ENCODE measurements at regions not wholly inside any gene's neighbourhood (a gene's known extent, or its start where the extent isn't known, plus 50 kb on each side); places are given as distances from the start of the nearest gene placed in this dataset.

DNA sequence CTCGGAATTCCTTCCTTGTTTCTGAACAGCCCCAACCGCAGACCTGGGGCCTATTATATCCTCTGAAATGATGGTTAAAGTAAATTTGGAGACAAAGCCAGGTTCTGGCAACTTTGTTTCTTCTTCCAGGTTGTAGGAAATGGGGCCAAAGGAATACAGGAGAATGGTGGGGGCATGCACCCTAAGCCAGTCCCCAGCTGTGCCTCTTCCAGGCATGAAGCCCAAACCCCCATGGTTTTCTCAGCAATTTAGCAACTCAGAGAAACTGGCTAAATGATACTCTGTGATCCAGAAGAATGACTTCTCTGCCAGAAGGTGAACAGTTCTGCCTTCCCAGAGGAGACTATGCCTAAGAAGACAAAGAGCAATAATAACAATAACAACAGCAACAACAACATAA lies 635.0 kb upstream of the FANCL start:
- no peak overlapping the region for H3K27ac Mint-ChIP-seq
- intact Hi-C loops (cut with DNase I, micrococcal nuclease): no loop called here
- CTCF ChIA-PET: no interaction called here

DNA sequence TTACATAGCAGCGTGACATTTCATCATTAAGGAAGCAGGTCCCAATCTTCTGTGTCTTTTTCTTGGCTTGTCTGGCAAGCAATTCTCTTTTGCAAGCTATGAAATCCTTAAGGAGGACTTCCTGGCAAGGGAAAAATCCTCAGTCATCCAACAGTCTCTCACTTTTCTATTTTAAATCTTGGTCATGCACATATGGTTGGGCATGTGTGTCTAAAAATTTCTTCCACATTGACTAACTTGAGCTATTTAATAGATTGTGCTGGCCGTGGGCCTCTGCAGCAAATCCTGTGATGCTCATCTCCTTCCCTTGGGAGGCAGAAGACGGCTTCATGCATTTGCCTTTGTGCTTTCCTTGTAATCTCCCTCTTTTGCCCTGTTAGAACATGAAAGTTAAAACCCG lies 634.3 kb upstream of the FANCL start:
- Mint-ChIP-seq H3K27ac (no peak overlapping the region), H3K9me3 (ENCODE audit: low read depth) (no peaks in the 10 kb centered on the region), H3K4me3 (no peak overlapping the region), H3K27me3 (no peaks in the 10 kb centered on the region), H3K4me1 (no peaks in the 10 kb centered on the region), H3K36me3 (ENCODE audit: low read depth) (no peaks in the 10 kb centered on the region)
- DNase-seq (no peak), ATAC-seq (no peak)
- CTCF ChIA-PET: no interaction called here
- POLR2A ChIA-PET: no interaction called here
- intact Hi-C loops (cut with DNase I, micrococcal nuclease): no loop called here

More for the DNA sequence above, 635.0 kb upstream of the FANCL start:
- no peaks in the 10 kb centered on the region for H3K4me1 Mint-ChIP-seq
- H3K9me3 Mint-ChIP-seq (ENCODE audit: low read depth): no peaks in the 10 kb centered on the region
- no peak overlapping the region for H3K4me3 Mint-ChIP-seq
- POLR2A ChIA-PET: no interaction called here
- DNase-seq: no peak
- H3K36me3 Mint-ChIP-seq (ENCODE audit: low read depth): no peaks in the 10 kb centered on the region
- ATAC-seq: no peak
- H3K27me3 Mint-ChIP-seq: no peaks in the 10 kb centered on the region

DNA sequence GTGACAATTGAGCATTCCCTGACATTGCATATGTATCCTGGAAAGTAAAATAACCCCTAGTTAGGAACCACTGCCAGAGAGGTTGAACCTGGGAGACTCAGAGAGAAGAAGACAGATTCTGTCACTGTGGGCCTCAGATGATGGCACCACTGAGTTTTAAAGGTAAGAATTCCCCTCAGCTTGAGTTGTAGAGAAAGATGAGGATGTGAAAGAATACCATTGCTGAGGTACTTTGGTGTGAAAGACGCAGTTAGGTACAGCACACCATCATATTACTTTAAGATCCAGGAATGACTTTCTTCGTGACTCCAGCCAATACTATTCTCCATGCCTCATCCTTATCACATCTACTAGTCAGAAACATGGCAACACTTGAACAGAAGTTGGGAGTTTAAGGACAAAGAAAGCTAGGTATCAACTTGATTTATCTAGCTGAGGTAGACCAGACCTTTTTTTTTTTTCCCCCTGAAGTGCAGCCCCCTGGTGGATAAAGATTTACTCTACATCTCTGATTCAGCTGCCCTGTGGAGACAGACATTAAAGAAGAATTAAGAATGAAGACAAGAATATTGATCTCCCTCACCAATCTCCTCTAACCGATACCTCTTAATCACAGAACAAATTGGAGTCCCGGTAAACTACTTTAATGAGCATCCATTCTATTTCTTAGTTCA lies 630.5 kb upstream of the FANCL start:
- Mint-ChIP-seq H3K27ac (no peak overlapping the region), H3K4me3 (no peak overlapping the region), H3K27me3 (no peaks in the 10 kb centered on the region), H3K9me3 (ENCODE audit: low read depth) (no peaks in the 10 kb centered on the region), H3K36me3 (ENCODE audit: low read depth) (no peaks in the 10 kb centered on the region), H3K4me1 (peaks cover 4% of the 10 kb centered on the region)
- ChIA-PET CTCF (interaction anchor here (0.6 to 0.7 kb wide), 2 partner anchors 21 to 1501 kb away, joined by 3 read pairs; no protein-coding TSS in a partner anchor), POLR2A (interaction anchor here (0.7 kb wide), 1 partner anchor 12 kb away, joined by 6 read pairs; no protein-coding TSS in a partner anchor)
- ATAC-seq (no peak), DNase-seq (no peak)
- intact Hi-C loops (cut with DNase I, micrococcal nuclease): loop anchor here in 1 of 2 experiments (5.0 kb wide), 1 partner anchor 299 kb away; no protein-coding TSS in a partner anchor

DNA sequence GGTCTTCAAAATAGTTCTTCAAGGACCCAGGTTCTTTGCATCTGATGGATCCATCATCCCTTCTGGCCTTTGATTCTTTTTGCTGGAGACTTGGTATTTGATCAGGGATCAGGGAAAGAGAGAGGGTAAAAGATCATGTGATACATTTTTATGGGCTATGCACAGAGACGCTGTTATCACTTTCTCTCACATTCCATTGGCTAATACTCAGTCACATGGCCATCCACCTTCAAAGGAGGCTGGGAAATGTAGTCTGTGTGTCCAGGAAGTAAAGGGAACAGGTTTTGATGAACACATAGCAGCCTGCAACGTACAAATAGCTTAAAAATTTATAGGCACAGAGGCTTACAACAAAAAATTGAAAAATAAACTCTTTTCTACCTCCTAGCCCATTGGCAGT lies 629.6 kb upstream of the FANCL start:
- no peak overlapping the region for H3K4me3 Mint-ChIP-seq
- no peak overlapping the region for H3K27ac Mint-ChIP-seq
- peaks cover 10% of the 10 kb centered on the region for H3K4me1 Mint-ChIP-seq
- DNase-seq: no peak
- no peaks in the 10 kb centered on the region for H3K9me3 Mint-ChIP-seq (ENCODE audit: low read depth)
- ChIA-PET POLR2A (no interaction called here), CTCF (no interaction called here)
- H3K27me3 Mint-ChIP-seq: no peaks in the 10 kb centered on the region
- H3K36me3 Mint-ChIP-seq (ENCODE audit: low read depth): no peaks in the 10 kb centered on the region
- peak; percentile 53 for ATAC-seq
- intact Hi-C loops (cut with DNase I, micrococcal nuclease): loop anchor here in 1 of 2 experiments (5.0 kb wide), 1 partner anchor 298 kb away; no protein-coding TSS in a partner anchor

DNA sequence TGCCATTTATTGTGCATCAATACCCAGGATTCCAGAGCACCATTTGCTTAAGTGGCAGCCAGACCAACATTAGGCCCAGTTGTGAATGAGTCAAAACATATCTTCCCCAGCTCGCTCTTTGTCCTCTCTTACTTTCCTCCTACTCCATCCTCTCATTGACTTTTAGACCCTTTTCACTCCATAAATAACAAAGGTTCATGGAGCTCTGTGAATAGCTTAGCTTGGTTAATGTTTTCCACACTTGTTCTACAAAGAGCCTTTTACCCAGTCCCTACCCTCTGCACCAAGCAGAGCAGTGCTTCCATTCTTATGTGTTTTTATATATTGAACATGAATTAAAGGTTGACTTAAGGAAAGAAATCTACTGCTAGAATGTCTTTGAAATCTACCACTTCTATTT lies 625.8 kb upstream of the FANCL start:
- Mint-ChIP-seq H3K27me3 (peaks cover 2% of the 10 kb centered on the region), H3K9me3 (ENCODE audit: low read depth) (no peaks in the 10 kb centered on the region), H3K27ac (no peak overlapping the region), H3K4me1 (peaks cover 16% of the 10 kb centered on the region), H3K4me3 (no peak overlapping the region), H3K36me3 (ENCODE audit: low read depth) (no peaks in the 10 kb centered on the region)
- intact Hi-C loops (cut with DNase I, micrococcal nuclease): loop anchor here in 1 of 2 experiments (10.0 kb wide), 1 partner anchor 1112 kb away; no protein-coding TSS in a partner anchor
- CTCF ChIA-PET: no interaction called here
- no peak for DNase-seq
- no peak for ATAC-seq
- POLR2A ChIA-PET: no interaction called here

DNA sequence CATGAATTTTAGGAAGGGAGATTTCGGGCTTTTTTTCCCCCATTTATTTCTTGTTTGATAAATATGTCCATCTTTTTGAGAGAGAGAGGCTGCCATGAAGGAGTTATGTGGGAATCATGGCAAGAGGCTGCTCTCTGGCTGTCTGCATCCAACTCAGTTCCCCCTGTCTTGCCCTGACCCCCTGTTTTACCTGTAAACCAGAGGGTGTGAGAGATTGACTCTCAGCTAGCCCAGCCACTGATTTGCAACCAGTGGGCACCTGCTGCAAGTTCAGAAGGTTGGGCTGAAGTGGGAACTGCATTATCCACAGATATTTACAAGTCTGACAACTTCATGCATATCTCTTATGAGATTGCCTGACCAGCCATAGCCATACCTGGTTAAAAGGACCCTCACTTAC lies 625.4 kb upstream of the FANCL start:
- peaks cover 16% of the 10 kb centered on the region for H3K4me1 Mint-ChIP-seq
- no peak for ATAC-seq
- no peaks in the 10 kb centered on the region for H3K36me3 Mint-ChIP-seq (ENCODE audit: low read depth)
- intact Hi-C loops (cut with DNase I, micrococcal nuclease): loop anchor here in 1 of 2 experiments (10.0 kb wide), 1 partner anchor 1112 kb away; no protein-coding TSS in a partner anchor
- DNase-seq: no peak
- POLR2A ChIA-PET: no interaction called here
- no peak overlapping the region for H3K27ac Mint-ChIP-seq
- CTCF ChIA-PET: no interaction called here
- no peak overlapping the region for H3K4me3 Mint-ChIP-seq
- H3K9me3 Mint-ChIP-seq (ENCODE audit: low read depth): no peaks in the 10 kb centered on the region
- H3K27me3 Mint-ChIP-seq: peaks cover 2% of the 10 kb centered on the region

DNA sequence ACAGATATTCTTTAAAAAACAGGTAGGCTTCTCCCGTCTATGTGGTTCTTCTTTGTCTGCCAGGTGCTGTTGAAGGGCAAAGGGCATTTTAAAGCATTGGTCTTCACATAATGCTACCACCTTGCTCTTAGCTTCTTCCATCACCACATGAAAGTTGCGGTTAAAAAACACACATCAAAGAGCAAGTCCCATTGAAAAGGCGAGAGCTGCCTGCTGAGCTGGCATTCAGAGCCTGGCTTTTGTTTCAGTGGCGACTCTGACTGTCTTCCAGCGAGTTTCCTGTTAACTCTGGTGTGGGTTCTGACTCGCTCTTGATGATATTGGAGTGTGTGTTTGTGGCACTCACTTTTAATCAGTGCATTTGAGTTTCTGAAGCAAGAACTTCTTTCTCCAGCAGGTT lies 624.9 kb upstream of the FANCL start:
- Mint-ChIP-seq H3K9me3 (ENCODE audit: low read depth) (no peaks in the 10 kb centered on the region), H3K4me3 (no peak overlapping the region), H3K27ac (no peak overlapping the region), H3K4me1 (peaks cover 16% of the 10 kb centered on the region), H3K27me3 (peaks cover 2% of the 10 kb centered on the region), H3K36me3 (ENCODE audit: low read depth) (no peaks in the 10 kb centered on the region)
- peak; percentile 72 for ATAC-seq
- ChIA-PET CTCF (no interaction called here), POLR2A (no interaction called here)
- peak; percentile 41 for DNase-seq
- intact Hi-C loops (cut with DNase I, micrococcal nuclease): loop anchor here in 1 of 2 experiments (10.0 kb wide), 1 partner anchor 1111 kb away; no protein-coding TSS in a partner anchor

DNA sequence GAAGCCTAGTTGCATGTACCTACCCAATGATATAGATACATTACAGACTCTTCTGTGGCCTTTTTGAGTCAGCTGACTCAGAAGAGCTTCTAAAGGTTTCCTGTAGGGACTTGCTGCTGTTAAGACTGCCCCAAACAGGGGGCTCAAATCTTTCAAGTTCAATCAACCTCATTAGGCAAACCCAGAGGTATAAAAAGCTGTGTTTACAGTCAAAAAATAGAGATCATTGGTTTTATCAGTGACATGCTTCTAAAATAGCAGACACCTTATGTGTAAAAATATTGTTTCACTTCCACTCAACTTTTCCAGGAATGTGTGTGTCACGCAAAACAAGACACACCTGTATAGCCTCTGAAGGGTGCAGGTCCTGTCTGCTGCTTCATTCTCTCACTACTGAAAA lies 624.3 kb upstream of the FANCL start:
- H3K27me3 Mint-ChIP-seq: peaks cover 2% of the 10 kb centered on the region
- ChIA-PET CTCF (no interaction called here), POLR2A (no interaction called here)
- DNase-seq (no peak), ATAC-seq (peak; percentile 72)
- H3K27ac Mint-ChIP-seq: no peak overlapping the region
- no peaks in the 10 kb centered on the region for H3K9me3 Mint-ChIP-seq (ENCODE audit: low read depth)
- intact Hi-C loops (cut with DNase I, micrococcal nuclease): loop anchor here in 1 of 2 experiments (10.0 kb wide), 1 partner anchor 1111 kb away; no protein-coding TSS in a partner anchor
- peaks cover 16% of the 10 kb centered on the region for H3K4me1 Mint-ChIP-seq
- no peaks in the 10 kb centered on the region for H3K36me3 Mint-ChIP-seq (ENCODE audit: low read depth)
- no peak overlapping the region for H3K4me3 Mint-ChIP-seq

DNA sequence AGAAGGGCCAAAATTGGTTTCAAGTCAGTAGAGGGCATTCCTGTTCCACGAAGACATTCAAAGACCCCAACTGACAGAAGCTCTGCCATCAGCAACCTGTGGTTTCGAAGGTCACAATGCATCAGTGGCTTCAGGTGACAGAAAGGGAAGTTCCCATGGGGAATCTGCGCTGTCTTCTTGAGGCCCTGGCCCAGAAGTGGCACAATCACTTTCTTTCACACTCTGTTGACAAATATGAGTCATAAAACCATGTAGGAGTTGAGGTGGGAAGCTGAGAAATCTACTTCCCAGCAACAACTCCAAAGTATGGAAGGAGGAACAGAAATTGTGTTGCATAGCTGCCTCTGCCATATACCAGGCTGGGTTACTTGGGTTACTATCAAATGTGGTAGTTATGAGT lies 621.1 kb upstream of the FANCL start:
- CTCF ChIA-PET: no interaction called here
- intact Hi-C loops (cut with DNase I, micrococcal nuclease): loop anchor here in 1 of 2 experiments (10.0 kb wide), 1 partner anchor 1107 kb away; no protein-coding TSS in a partner anchor

DNA sequence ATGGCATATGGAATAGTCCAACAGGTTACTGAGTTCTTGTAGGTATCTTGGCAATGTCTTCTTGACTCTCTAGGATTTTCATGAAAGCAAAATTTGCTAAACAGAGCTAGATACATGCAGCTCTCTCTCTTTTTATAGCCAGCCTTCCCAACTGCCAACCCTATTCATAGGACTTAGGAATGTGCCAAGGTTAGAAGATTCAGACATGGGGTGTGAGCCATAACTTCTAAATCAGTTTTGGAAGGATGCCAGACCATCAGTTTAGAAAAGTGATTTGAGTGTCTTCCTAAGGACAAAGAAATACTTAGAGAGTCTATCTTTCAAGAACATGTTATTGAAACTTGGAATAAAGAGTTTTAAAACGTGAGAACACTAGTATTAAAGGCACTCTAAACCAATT lies 619.5 kb upstream of the FANCL start:
- ChIA-PET CTCF (no interaction called here), POLR2A (no interaction called here)
- intact Hi-C loops (cut with DNase I, micrococcal nuclease): loop anchor here in 1 of 2 experiments (10.0 kb wide), 1 partner anchor 1106 kb away; no protein-coding TSS in a partner anchor
- H3K4me3 Mint-ChIP-seq: no peak overlapping the region
- no peaks in the 10 kb centered on the region for H3K36me3 Mint-ChIP-seq (ENCODE audit: low read depth)
- ATAC-seq (no peak), DNase-seq (no peak)
- no peak overlapping the region for H3K27ac Mint-ChIP-seq
- H3K27me3 Mint-ChIP-seq: peaks cover 2% of the 10 kb centered on the region
- H3K4me1 Mint-ChIP-seq: peaks cover 5% of the 10 kb centered on the region
- H3K9me3 Mint-ChIP-seq (ENCODE audit: low read depth): peaks cover 2% of the 10 kb centered on the region

More for the DNA sequence above, 621.1 kb upstream of the FANCL start:
- Mint-ChIP-seq H3K36me3 (ENCODE audit: low read depth) (no peaks in the 10 kb centered on the region), H3K27ac (no peak overlapping the region), H3K27me3 (peaks cover 2% of the 10 kb centered on the region), H3K4me1 (peaks cover 16% of the 10 kb centered on the region), H3K9me3 (ENCODE audit: low read depth) (no peaks in the 10 kb centered on the region), H3K4me3 (no peak overlapping the region)
- no peak for ATAC-seq
- DNase-seq: no peak
- POLR2A ChIA-PET: no interaction called here

DNA sequence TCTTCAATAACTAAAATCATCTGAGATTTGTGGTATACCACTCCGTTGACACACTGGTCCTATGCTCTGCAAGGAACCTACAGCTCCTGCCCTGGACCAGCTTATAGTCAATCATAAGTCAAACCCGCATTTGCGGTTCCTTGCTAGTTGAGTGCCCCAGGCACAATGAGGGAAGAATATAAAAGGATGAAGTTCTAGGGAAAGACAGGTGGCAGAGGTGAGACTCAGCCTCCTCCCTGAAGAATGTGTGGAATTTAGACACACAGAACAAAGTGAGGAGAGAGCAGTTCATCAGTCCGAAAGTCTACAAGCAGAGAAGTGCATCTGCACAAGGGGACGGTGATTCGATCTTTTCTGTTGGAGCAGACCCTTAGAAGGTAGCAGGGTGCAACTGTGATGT lies 615.0 kb upstream of the FANCL start:
- Mint-ChIP-seq H3K36me3 (ENCODE audit: low read depth) (no peaks in the 10 kb centered on the region), H3K27me3 (no peaks in the 10 kb centered on the region), H3K9me3 (ENCODE audit: low read depth) (peaks cover 2% of the 10 kb centered on the region), H3K27ac (no peak overlapping the region), H3K4me1 (no peaks in the 10 kb centered on the region), H3K4me3 (no peak overlapping the region)
- DNase-seq (no peak), ATAC-seq (no peak)
- ChIA-PET POLR2A (no interaction called here), CTCF (no interaction called here)
- intact Hi-C loops (cut with DNase I, micrococcal nuclease): no loop called here

DNA sequence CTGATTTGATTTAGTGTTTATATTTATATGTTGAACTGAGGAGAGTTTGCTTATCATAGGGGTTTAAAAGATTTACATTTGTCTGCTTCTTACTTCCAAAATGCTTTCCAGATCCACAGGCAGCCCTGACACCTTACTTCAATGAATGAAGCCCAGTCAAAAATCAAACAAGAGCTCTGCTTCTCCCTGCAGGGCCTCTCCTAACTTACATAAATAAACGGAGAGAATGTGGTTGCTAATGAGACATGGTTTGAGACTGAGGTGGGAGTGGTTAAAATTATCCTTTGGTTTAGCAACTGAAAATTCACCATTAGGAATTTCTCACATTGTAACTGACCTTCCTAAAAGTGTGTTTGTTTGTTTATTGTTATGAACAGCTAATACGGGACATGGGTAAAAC lies 612.3 kb upstream of the FANCL start:
- intact Hi-C loops (cut with DNase I, micrococcal nuclease): no loop called here
- ATAC-seq (no peak), DNase-seq (no peak)
- H3K27ac Mint-ChIP-seq: no peak overlapping the region
- no peaks in the 10 kb centered on the region for H3K36me3 Mint-ChIP-seq (ENCODE audit: low read depth)
- H3K27me3 Mint-ChIP-seq: no peaks in the 10 kb centered on the region
- CTCF ChIA-PET: no interaction called here
- no peak overlapping the region for H3K4me3 Mint-ChIP-seq
- H3K9me3 Mint-ChIP-seq (ENCODE audit: low read depth): peaks cover 2% of the 10 kb centered on the region
- POLR2A ChIA-PET: no interaction called here
- no peaks in the 10 kb centered on the region for H3K4me1 Mint-ChIP-seq
